ENCODE measurements at regions not wholly inside any gene's neighbourhood (a gene's known extent, or its start where the extent isn't known, plus 50 kb on each side); places are given as distances from the start of the nearest gene placed in this dataset.

DNA sequence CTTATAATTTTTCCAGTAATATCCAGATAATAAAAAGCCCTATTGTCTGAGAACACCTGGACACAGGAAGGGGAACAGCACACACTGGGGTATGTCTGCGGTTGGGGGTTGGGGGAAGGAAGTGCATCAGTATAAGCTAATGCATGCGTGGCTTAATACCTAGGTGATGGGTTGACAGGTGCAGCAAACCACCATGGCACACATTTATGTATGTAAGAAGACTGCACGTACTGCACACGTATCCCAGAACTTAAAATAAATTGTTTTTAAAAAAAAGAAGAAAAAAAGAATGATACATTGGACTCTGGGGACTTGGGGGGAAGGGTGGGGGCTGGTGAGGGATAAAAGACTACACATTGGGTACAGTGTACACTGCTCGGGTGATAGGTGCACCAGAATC is 144.9 kb upstream of the C1orf174 start:
- TF ChIP-seq SUZ12 (IDR thresholded peaks at IDR 0.05; ENCODE audit: extremely low read depth, insufficient read depth, insufficient read length) (no peak), ZNF274 (IDR thresholded peaks at IDR 0.05; ENCODE audit: low read depth, low read length) (no peak)

Measured in NT2/D1 (cell line).